GM18511 (cell line): ENCODE measurements at regions not wholly inside any gene's neighbourhood (a gene's known extent, or its start where the extent isn't known, plus 50 kb on each side); places are given as distances from the start of the nearest gene placed in this dataset.
"Not testable (repeated sequence)": the region's sequence is repeated elsewhere in the genome, so short reads cannot be mapped to it uniquely, and the experiment has no call there.

ENCODE experiments used
- ATAC-seq: cut with Tn5 transposase; IDR thresholded peaks from one replicate; pipeline ENCODE4 v1.9.1; 2021; ENCODE audit warnings: mild to moderate bottlenecking, moderate library complexity; ENCODE audit not compliant: unreplicated experiment

DNA sequence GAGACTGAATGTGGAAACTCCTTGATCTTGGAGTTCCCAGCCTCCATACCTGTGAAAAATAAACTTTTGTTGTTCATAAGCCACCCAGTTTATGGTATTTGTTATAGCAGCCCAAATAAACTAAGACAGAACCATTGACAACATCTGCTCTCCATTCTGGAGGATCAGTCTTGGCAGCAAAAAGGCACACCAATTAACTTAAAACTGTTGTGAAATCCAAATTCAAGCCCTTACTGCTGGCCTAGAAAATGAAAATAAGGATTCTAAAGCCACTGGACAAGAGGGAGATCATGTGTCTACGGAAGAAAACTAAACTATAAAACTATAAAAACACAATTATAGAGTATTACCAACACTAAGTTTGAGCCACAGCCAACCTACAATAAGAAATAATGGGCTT, 172.1 kb upstream of the RNPC3 start:
- ATAC-seq: no peak

DNA sequence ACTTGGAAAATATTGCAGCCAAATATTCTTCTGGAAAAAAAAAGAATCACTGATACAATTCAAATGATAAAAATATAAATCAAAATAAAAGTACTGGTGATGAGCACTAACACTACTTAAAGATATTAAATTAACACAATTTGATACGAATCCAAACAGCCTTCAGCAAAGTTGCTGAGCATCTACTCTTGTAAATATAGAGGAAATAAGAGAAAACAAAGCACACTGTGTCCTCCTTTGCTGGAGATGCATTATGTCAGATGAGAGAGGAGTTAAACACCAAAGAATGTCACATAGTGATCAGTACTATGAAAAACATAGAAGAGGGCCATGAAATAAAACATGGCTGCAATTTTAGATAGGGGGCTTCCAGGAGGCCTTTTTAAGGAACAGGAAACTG, 177.4 kb upstream of the RNPC3 start:
- no peak for ATAC-seq

DNA sequence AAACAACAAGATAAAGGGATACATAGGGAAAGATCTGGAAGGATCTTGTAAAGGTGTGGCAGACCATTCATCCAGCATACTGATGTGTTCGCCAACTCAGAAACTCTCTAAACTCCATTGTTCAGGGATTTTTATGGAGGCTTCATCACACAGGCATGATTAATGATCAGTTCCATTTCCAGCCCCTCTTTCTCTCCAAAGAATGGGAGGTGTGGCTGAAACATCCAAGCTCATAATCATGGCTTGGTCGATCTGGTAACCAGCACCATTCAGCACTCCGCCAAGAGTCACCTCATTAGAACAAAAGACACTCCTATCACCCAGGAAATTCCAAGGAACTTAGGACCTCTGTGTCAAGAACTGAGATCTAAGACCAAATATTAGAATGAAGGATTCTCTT, 180.6 kb upstream of the RNPC3 start:
- ATAC-seq: no peak

DNA sequence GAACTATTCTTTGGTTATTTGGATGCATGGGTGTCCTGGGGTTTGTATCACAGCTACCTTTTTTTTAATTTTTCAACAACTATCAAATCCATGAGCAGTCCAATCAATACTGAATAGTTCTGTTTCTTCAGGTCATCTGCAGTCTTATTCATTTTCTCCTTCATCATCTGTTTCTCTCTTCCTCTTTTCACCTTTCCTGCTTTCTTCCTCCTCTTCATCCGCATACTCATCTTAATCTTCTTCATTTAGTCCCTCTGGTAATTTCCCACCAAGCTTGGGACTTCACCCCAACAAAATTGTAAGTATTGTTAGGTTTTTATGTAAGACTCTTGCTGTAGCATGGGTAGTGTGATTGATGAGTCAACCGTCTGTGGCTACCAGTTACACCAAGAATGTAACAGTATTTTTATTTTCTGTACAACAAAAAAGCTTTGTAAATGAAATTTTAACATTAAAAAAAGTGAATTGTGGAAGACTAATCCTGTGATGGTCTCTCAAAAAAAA, 184.1 kb upstream of the RNPC3 start:
- ATAC-seq: peak; percentile 45

DNA sequence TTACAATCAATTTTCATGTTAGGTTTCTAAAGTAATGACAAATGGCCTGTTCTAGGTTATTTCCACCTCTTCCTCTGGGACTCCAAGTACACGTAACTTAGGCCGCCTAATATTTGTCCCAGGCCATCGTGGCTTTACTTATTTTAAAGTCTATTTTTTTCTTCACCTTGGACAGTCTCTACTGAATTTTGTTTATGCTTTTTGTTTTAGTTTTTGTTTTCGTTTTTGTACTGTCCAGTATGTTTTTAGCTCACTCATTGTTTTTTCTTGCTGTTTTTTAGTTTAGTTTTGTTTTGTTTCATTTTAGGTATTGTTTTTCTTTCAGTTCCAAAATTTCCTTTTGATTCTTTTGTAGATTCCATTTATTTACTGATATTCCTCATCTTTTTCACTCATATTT, 187.7 kb upstream of the RNPC3 start:
- ATAC-seq: no peak

DNA sequence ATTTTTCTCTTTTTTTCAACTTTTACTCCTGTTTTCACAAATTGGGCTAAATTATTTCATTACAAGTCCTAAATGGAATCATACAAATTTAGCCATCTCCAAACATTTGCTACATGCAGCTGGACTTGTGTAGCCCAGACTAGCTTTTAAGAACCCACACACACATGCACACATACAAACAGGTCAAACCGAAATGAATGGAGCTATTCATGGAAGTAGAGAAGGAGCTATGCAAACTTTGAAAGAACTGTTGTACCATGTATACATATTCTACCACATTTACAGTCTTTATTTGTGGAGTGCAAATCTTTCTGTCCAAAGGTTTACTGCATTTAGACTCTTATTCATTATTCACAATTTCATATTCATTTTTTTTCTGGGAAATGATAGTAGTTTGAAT, 189.1 kb upstream of the RNPC3 start:
- no peak for ATAC-seq

DNA sequence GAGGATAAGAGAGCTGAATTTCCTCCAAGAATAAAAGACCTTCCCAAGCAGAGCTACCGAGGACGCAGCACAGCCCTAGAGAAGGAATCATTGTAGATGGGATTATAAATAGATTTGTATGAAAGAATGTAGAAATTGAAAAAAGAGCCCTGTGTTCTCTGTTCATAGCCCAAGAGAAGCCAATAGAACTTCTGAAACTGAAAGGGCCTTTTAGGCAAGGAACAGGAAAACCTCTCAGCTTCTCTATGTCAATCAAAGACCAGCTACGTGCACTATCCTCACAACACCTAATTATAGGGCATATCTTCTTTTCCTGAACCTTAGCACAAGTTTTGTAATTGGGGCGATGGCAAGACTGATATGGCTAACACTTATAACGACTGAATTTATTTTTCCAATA, 192.4 kb upstream of the RNPC3 start:
- peak; percentile 81 for ATAC-seq

DNA sequence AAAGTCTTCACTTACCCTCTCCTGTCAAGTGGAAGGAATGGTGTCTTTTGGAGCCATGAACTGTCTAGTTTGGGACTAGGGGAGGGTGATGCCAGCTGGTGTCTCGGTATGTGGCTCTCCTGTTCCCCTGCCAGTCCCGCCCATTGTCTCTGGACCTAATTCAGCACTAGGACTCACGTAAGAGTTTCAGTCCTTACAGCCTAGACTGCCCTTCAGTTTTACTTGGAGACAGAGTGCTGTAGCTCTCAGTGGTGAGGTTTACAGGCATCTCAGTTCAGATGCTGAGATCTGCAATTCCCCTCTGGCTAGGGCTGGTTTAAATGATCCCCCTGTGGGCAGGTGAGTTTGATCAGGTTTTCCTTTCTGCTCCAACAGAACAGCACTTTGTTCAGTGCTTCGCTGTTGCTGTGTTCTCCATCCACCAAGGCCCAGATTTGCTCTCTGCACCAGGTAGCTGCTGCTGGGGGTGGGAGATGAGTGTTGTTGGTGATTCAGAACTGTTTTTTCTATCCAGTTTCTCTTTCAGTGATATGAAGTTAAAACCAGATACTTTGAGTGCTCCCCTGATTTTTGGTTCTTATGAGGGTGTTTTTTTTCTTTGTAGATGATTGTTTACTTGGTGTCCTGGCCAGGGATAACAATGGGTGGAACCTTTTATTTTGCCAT, 198.3 kb upstream of the RNPC3 start:
- peak; percentile 66 for ATAC-seq

DNA sequence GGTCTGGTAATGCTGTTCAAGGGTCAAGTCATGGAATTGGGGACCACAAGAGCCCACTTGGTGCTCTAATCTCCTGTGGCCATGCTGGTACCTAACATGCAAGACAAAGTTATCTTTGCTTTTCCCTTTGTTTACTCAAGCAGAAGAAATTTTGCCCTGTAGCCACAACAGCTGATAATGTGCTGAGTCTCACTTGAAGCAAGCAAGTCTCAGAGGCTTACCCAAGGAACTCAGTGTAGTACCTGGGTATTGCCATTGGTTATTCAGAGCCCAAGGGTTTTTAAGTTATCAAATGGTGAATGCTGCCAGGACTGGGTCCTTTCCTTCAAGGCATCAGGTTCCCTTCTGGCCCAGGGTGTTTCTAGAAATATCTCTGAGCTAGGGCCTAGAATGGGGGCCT, 198.9 kb upstream of the RNPC3 start:
- no peak for ATAC-seq

DNA sequence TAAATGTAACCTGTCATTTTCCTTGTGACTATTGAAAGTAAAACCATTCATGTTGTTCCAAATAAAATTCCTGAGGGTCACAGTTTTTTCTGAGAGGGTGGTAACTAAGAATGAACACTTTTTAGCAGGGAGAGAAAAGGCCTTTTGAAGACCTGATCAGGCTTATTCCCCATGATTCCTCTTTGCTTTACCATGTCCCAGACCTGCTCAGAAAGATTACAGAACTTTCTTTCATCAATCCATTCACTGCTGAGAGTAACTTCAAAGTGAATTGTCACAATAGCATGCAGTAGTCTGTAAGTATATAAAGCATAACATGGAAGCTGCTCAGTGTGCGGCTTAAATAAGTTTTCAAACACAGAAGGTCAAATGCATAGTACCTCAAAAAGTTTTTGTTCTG, 201.5 kb upstream of the COL11A1 start:
- no peak for ATAC-seq

DNA sequence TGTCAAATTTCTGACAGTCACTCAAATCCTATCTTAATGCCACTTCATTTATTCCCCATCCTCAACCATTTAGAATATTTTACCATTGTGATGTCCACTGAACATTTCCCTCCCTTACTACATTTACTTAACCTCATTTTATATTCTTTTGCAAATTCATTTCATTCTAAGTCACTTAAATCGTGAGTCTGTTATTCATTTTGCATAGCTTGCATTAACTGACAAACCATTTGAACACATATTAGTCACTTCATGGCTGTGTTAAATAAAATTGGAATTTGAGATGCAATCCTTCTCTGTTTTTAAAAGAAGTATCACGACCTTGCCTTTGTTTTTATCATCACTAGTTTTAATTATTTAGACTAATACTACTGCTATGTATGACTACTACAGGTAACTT, 199.4 kb upstream of the COL11A1 start:
- no peak for ATAC-seq

DNA sequence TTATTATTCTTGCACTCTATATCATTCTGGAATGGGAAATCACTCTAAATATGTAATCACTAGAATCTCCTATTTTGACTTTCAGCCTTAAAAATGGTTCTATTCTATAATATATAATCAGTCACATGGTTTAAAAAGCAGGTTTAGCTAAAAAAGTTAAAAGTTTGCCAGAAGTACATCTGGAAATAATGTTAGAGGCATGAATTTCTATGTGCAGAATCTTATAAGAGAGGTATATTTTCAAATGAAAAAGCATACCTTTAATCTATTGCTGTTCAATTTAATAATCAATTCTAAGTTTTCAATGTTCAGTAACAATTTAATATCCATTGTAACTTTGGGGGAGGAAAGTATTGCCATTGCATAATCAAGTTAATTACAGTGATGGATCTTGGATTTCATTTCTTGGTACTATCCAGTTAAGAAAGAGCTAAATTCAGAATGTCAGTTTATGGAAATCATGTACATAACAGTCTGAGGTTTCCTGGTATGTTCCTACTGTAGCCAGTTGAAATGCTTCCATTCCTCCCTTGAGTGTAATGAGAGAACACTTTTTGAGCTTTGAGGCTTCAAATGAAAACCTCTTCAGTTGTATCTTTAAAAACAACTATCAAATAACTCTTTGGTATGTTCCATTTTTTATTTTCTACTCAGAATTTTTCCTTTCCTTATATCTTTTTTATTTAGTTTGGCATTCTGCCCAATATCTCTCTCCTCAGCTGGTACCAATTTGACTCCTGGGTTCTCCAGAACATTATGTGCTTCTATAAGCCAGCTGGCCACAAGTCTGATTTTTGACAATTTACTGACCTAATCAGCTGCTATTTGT, 175.7 kb upstream of the COL11A1 start:
- ATAC-seq: no peak

DNA sequence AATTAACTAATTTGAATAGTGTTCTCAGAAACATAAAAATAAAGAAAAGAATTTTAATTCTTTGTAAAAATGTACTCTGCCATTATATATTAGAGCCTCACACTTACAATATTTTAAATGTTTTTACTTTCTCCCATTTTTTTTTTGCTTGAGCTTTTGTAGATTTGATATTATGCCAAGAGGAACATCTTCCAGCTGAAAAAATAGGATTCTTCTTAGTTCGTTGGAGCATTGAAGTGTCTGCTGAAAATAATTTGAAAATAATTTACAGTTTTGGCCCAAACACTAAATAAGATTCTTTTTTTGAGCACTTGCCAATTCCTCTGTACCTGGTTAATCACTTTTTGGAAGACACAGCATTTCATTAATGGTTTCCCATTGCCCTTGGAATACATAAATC, 175.0 kb upstream of the COL11A1 start:
- ATAC-seq: no peak

DNA sequence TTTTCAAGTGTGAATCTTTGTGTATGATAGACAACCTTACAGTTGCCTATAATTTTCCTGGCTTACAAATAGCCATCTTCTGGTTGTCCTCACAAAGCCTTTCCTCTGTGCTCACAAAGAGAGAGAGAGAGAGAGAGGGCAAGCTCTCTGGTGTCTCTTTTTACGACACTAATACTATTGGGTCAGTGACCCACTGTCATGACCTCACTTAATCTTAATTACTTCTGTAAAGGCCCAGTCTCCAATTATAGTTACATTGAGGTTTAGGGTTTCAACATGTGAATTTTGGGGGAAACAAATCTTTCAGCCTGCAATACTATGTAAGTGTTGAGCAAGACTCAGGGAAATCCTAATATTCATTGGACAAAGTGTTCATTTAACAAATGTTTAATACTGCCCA, 167.4 kb upstream of the COL11A1 start:
- no peak for ATAC-seq

DNA sequence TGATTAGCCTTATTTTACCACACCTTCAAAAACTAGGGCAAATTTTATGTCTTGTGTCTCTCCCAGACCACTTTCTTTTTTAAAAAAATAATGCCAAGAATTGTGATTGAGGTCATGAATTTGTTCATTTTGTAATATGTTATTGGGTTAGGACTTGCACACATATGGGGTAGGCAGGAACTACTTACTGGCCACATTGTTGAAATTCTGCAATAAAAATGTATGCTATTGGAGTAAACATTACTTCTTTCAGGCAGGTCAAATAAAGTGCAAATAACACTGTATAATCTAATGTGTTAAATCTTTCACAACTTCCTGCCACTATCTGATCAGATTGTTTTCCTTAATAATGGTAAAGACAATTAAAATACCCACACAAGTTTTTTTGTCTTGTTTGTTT, 166.6 kb upstream of the COL11A1 start:
- ATAC-seq: no peak

DNA sequence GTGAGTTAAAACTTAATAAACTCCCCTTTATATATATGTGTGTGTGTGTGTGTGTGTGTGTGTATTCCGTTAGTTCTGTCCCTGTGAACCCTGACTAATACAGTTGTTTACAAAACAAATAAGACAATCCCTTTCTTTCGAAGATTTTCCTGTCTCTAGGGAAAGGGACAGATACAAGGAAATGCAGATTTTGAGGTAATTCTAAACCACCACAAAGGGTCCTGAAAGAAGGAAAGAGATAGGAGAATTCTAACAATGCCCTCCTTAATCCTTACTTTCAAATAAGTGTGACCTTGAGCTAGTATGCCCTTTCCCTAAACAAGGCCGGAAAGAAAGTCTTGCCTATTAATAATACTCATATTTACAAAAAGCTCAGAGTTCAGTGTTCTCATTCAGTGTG, 164.8 kb upstream of the COL11A1 start:
- no peak for ATAC-seq

DNA sequence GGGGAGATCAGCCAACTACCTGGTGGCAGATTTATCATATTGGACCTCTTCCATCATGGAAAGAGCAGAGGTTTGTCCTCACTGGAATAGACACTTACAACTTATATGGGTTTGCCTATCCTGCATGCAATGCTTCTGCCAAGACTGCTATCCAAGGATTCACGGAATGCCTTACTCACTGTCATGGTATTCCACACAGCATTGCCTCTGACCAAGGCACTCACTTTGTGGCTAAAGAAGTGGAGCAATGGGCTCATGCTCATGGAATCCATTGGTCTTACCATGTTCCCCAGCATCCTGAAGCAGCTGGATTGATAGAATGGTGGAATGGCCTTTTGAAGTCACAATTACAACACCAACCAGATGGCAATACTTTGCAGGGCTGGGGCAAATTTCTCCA, 163.1 kb upstream of the COL11A1 start:
- ATAC-seq: not testable (repeated sequence)

DNA sequence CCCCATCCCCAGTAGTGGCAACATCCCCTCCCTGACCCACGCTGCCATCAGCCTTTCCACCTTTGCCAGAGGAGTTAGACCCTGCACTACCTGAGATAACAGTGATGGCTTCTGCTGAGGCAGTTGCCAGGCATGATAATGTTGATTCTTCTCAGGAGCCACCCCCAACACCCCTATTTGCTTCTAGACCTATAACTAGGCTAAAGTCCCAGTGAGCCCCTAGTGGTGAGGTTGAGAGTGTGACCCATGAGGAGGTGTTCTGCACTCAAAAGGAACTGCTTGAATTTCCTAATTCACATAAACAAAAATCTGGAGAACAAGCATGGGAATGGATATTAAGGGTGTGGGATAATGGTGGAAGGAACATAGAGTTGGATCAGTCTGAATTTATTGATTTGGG, 159.6 kb upstream of the COL11A1 start:
- ATAC-seq: no peak

DNA sequence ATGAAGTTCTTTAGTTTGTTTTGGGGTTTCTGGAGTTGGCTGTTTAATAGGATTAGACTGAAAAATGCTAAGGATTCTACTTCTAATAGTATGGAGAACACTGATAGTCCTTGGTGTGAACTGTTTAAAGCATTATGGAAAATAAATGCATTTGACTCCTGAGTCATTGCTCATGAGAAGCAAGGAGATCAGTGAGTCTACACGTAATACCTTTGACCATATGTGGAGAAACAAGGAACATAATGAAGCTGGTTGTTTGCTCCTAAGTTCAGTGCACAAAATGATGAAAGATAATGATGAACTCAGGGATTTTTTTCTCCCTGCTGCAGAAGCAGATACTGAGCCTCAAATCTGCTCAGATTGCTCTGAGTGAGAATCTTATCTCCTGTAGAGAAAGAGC, 158.9 kb upstream of the COL11A1 start:
- no peak for ATAC-seq

DNA sequence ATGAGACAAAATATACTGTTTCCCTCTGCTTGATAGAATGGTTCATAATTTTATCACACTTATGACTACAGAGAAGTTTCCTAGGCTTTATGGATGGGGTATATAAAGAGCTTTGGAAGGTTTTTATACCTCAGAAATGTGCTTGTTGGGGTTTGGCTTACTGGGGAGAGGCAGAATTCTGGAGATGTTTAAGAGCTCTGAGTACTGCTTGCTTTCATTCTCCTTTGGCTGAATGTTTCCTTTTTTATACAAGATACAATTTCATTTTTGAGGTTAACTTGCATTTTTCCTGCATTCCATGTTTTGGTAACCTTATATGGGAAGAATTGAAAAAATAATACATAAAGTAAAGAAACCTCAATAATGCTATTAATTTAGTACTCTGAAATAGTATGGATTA, 157.7 kb upstream of the COL11A1 start:
- no peak for ATAC-seq

DNA sequence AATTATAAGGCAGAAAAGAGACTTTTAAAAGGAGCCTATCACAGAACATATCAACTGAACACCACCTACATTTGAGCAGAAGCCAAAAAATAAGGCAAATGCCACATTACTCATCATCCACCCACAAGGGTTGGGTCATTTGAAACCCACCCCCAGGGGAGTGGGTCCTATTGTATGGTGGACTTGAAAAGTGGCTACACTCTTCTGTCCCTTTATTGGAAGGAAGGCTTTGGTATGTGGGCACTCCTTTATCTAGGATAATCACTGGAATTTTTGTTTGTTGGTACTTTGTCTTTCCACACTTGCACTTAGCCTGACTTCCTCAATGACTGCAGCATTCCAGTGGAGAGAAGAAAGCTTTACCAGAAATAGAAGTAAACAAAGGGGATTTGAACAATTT, 157.2 kb upstream of the COL11A1 start:
- no peak for ATAC-seq

DNA sequence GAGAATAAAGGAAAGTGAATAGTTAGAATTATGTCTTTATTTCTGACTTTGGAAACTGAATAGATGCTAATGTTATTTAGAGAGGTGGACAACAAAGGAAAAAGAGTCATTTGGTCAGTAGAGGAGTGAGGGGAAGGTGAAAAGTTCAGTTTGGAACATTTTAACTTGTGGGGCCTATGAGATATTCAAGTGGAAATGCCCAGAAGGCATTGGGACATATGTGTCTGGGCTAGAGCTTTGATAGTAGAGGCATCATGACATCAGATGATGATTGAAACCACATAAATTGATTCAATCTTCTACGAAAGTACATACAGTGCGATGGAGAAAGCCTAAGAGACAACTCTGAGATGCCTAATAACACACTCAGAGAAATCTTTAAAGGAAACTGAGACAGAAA, 151.7 kb upstream of the COL11A1 start:
- ATAC-seq: no peak

DNA sequence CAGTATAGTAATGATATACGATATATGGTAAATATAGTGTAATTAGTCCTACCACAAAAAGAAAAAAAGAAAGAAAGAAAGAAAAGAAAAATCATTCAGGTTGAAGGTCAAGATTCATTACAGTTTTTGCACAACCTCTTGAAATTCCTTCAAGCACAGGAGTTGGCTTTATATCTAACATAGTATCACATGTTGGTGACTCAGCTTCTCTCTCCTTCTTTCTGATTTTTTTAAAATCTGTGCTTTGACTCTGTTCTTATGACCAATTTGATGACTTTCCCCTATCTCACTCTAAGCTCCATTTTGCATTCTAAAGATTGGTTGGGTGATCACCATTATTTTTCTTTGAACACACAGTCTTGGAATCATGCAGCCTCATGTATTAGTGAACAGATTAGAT, 148.2 kb upstream of the COL11A1 start:
- ATAC-seq: no peak
